22Rv1 (cell line): ENCODE measurements at regions not wholly inside any gene's neighbourhood (a gene's known extent, or its start where the extent isn't known, plus 50 kb on each side); places are given as distances from the start of the nearest gene placed in this dataset.
A peak's percentile ranks its signal among the peaks of the same experiment; 100 is the strongest.

Experiments used
- H3K27ac ChIP-seq: fragments of 450-650 bp; 2 replicates; pipeline ENCODE4 v1.5.1; 2017
- CTCF ChIP-seq: fragments of 450-650 bp; IDR thresholded peaks from 2 replicates; pipeline ENCODE4 v1.5.1; 2017; ENCODE audit warnings: mild to moderate bottlenecking
- ZFX ChIP-seq: fragments of 450-650 bp; IDR thresholded peaks from 2 replicates; pipeline ENCODE4 v1.6.1; 2017; ENCODE audit warnings: antibody characterized with exemption, borderline replicate concordance

- H3K27ac ChIP-seq, result no peak overlapping the region
These were observed 638.8 kb upstream of the GRM7 start for GRCh38 chr3:6222069-6222468.

GRCh38 chr3:6223572-6223971, 637.3 kb upstream of the GRM7 start:
- TF ChIP-seq CTCF, result no peak
- no peak overlapping the region for H3K27ac ChIP-seq

More at GRCh38 chr3:6222069-6222468, 638.8 kb upstream of the GRM7 start:
- no peak for TF ChIP-seq ZFX
- TF ChIP-seq CTCF, result no peak

GRCh38 chr3:6228958-6229683, 631.8 kb upstream of the GRM7 start:
- H3K27ac ChIP-seq, result no peak overlapping the region
- no peak for TF ChIP-seq CTCF
- TF ChIP-seq ZFX, result no peak

- TF ChIP-seq ZFX, result no peak
- H3K27ac ChIP-seq, result no peak overlapping the region
These were observed 631.0 kb upstream of the GRM7 start for GRCh38 chr3:6229778-6230410.

- H3K27ac ChIP-seq, result no peak overlapping the region
- TF ChIP-seq CTCF, result no peak
- no peak for TF ChIP-seq ZFX
These were observed 618.8 kb upstream of the GRM7 start for GRCh38 chr3:6242104-6242503.

- H3K27ac ChIP-seq, result peak overlapping the region; percentile 7; the same call in 1 of the 2 replicates
- TF ChIP-seq ZFX (no peak), CTCF (no peak)
These were observed 612.4 kb upstream of the GRM7 start for GRCh38 chr3:6248528-6248927.

- no peak for TF ChIP-seq CTCF
- TF ChIP-seq ZFX, result no peak
These were observed 611.2 kb upstream of the GRM7 start for GRCh38 chr3:6249679-6250078.

GRCh38 chr3:6250167-6250566, 610.7 kb upstream of the GRM7 start:
- TF ChIP-seq CTCF (no peak), ZFX (no peak)
- no peak overlapping the region for H3K27ac ChIP-seq

More at GRCh38 chr3:6249679-6250078, 611.2 kb upstream of the GRM7 start:
- H3K27ac ChIP-seq, result no peak overlapping the region
